CD14-positive monocyte (primary cell): ENCODE measurements at regions not wholly inside any gene's neighbourhood (a gene's known extent, or its start where the extent isn't known, plus 50 kb on each side); places are given as distances from the start of the nearest gene placed in this dataset.

Experiments
- DNase-seq, 3 donors: peaks; one replicate each; pipeline ENCODE4 v3.0.0-alpha.2; 2011 to 2022
- H2AFZ ChIP-seq: 2 replicates; pipeline ENCODE4 v1.6.0; 2012; ENCODE audit warnings: mild to moderate bottlenecking, low read depth, low read length, inconsistent platforms; ENCODE audit not compliant: insufficient read depth, poor library complexity, severe bottlenecking
- H3K27ac ChIP-seq, 2 donors: 1 replicate in 1 of 2; 2 replicates in 1 of 2; pipeline ENCODE4 v1.5.1; 2012 to 2013; ENCODE audit warnings: low read length in 2 of 2, control low read depth in 1 of 2, inconsistent platforms in 1 of 2, low read depth in 1 of 2, mild to moderate bottlenecking in 1 of 2
- H3K27me3 ChIP-seq, 2 donors: one replicate each; pipeline versions ENCODE4 v1.6.0 to v1.6.1; 2011 to 2013; ENCODE audit warnings: low read length in 2 of 2; ENCODE audit not compliant: control insufficient read depth in 2 of 2, insufficient read depth in 2 of 2
- H3K36me3 ChIP-seq, 2 donors: replicated peaks in 1 of 2; 1 replicate in 1 of 2; 2 replicates in 1 of 2; pipeline versions ENCODE4 v1.5.1 to v1.6.1; 2012 to 2013; ENCODE audit warnings: low read length in 2 of 2, control low read depth in 1 of 2, inconsistent platforms in 1 of 2, mild to moderate bottlenecking in 1 of 2; ENCODE audit not compliant: insufficient read depth in 2 of 2, control insufficient read depth in 1 of 2
- H3K4me1 ChIP-seq, 2 donors: 1 replicate in 1 of 2; 2 replicates in 1 of 2; pipeline versions ENCODE4 v1.5.1 to v1.6.1; 2012 to 2013; ENCODE audit warnings: low read length in 2 of 2, control low read depth in 1 of 2, inconsistent platforms in 1 of 2, mild to moderate bottlenecking in 1 of 2, moderate library complexity in 1 of 2; ENCODE audit not compliant: insufficient read depth in 2 of 2, control insufficient read depth in 1 of 2
- H3K4me2 ChIP-seq: replicated peaks from 2 replicates; pipeline ENCODE3; 2012; ENCODE audit warnings: low read length, moderate library complexity, mild to moderate bottlenecking; ENCODE audit not compliant: poor library complexity, severe bottlenecking; ENCODE audit errors: extremely low read depth
- H3K4me3 ChIP-seq, 3 experiments: fragments of 200-600 bp in 1 of 3; sonication (generic) in 1 of 3; replicated peaks in 1 of 3; 1 replicate in 2 of 3; 2 replicates in 1 of 3; pipeline ENCODE4 v1.5.1; 2011 to 2013; ENCODE audit warnings: low read length in 3 of 3, mild to moderate bottlenecking in 3 of 3, control low read depth in 2 of 3, low read depth in 2 of 3, inconsistent platforms in 1 of 3, moderate library complexity in 1 of 3
- H3K79me2 ChIP-seq: 2 replicates; pipeline ENCODE4 v1.6.0; 2012; ENCODE audit warnings: mild to moderate bottlenecking, control low read depth, inconsistent platforms, low read length, moderate library complexity; ENCODE audit not compliant: insufficient read depth
- H3K9ac ChIP-seq: 2 replicates; pipeline ENCODE4 v1.6.0; 2017; ENCODE audit warnings: low read length, mild to moderate bottlenecking; ENCODE audit not compliant: insufficient read depth, poor library complexity, severe bottlenecking
- H3K9me3 ChIP-seq, 2 donors: replicated peaks in 1 of 2; 1 replicate in 1 of 2; 2 replicates in 1 of 2; pipeline versions ENCODE4 v1.5.1 to v1.6.1; 2012 to 2013; ENCODE audit warnings: low read length in 2 of 2, control low read depth in 1 of 2; ENCODE audit not compliant: control insufficient read depth in 1 of 2, insufficient read depth in 1 of 2
- H4K20me1 ChIP-seq: 2 replicates; pipeline ENCODE4 v1.6.0; 2012; ENCODE audit warnings: mild to moderate bottlenecking, low read length, control low read depth, moderate library complexity; ENCODE audit not compliant: insufficient read depth
- H3K27ac Mint-ChIP-seq, 7 donors: one replicate each; pipeline ENCODE4 v1.8.0; 2020; ENCODE audit warnings: mild to moderate bottlenecking in 7 of 7, mixed read lengths in 7 of 7, moderate library complexity in 6 of 7, inconsistent platforms in 2 of 7
- H3K27me3 Mint-ChIP-seq, 3 donors: one replicate each; pipeline ENCODE4 v1.8.0; 2021 to 2022; ENCODE audit warnings: low read depth in 3 of 3, mild to moderate bottlenecking in 3 of 3, mixed read lengths in 3 of 3, moderate library complexity in 3 of 3, inconsistent platforms in 1 of 3
- H3K36me3 Mint-ChIP-seq, 2 donors: one replicate each; pipeline ENCODE4 v1.8.0; 2020; ENCODE audit warnings: mixed read lengths in 2 of 2, inconsistent platforms in 1 of 2, mild to moderate bottlenecking in 1 of 2
- H3K4me1 Mint-ChIP-seq: one replicate; pipeline ENCODE4 v1.8.0; 2020; ENCODE audit warnings: mild to moderate bottlenecking, mixed read lengths
- H3K4me3 Mint-ChIP-seq, 2 donors: one replicate each; pipeline ENCODE4 v1.8.0; 2020; ENCODE audit warnings: mild to moderate bottlenecking in 2 of 2, mixed read lengths in 2 of 2, moderate library complexity in 1 of 2
- H3K9me3 Mint-ChIP-seq, 7 donors: one replicate each; pipeline ENCODE4 v1.8.0; 2020 to 2022; ENCODE audit warnings: mixed read lengths in 7 of 7, mild to moderate bottlenecking in 6 of 7, moderate library complexity in 6 of 7, inconsistent platforms in 2 of 7
- CTCF ChIP-seq: fragments of 200-600 bp; IDR thresholded peaks from one replicate; pipeline ENCODE4 v1.8.0; 2022; ENCODE audit warnings: antibody characterized with exemption, mild to moderate bottlenecking
- WGBS: methylation state at CpG from one replicate; pipeline ENCODE4 v1.1.5; 2013; ENCODE audit warnings: missing lambda C conversion rate; ENCODE audit not compliant: insufficient coverage; 5-methylcytosine and 5-hydroxymethylcytosine counted together
- intact Hi-C, 2 donors: fragments of 100-400 bp; cut with micrococcal nuclease; formaldehyde crosslinking; loops; one replicate each; pipeline versions ENCODE4 v1.15.0 to v1.15.1; 2023

GRCh38 chr11:110991661-110992355, 253.7 kb upstream of the POU2AF2 start:
- no peak overlapping the region for H3K4me3 ChIP-seq
- H3K4me1 ChIP-seq: peaks cover 24 to 25% of the 10 kb centered on the region in 2 donors
- intact Hi-C loops: loop anchor here in 1 of 2 donors (10.0 kb wide), 1 partner anchor 183 kb away; no protein-coding TSS in a partner anchor
- H3K4me1 Mint-ChIP-seq: peaks cover 25% of the 10 kb centered on the region
- H3K36me3 Mint-ChIP-seq: no peaks in the 10 kb centered on the region
- no peaks in the 10 kb centered on the region for H4K20me1 ChIP-seq
- no peak overlapping the region for H2AFZ ChIP-seq
- no peaks in the 10 kb centered on the region for H3K36me3 ChIP-seq
- DNase-seq: no peak
- H3K9me3 ChIP-seq: no peaks in the 10 kb centered on the region
- no peak overlapping the region for H3K4me3 Mint-ChIP-seq
- H3K27me3 ChIP-seq: no peaks in the 10 kb centered on the region
- H3K9me3 Mint-ChIP-seq: no peaks in the 10 kb centered on the region
- TF ChIP-seq CTCF: no peak
- H3K27ac ChIP-seq: no peak overlapping the region
- H3K27me3 Mint-ChIP-seq: peaks cover 1 to 6% (median 3%) of the 10 kb centered on the region in 3 donors
- WGBS: 50% methylated on average over 2 of the region's 4 CpGs
- H3K79me2 ChIP-seq: no peaks in the 10 kb centered on the region
- no peak overlapping the region for H3K4me2 ChIP-seq
- H3K27ac Mint-ChIP-seq: peak overlapping the region in 2 of 7 donors; percentile 9 to 64
- no peak overlapping the region for H3K9ac ChIP-seq

GRCh38 chr11:110990311-110990710, 255.2 kb upstream of the POU2AF2 start:
- no peaks in the 10 kb centered on the region for H3K36me3 ChIP-seq
- WGBS: no CpG with 5 or more reads among the region's 3 CpGs
- H3K27me3 Mint-ChIP-seq: peaks cover 2 to 6% (median 3%) of the 10 kb centered on the region in 3 donors
- H3K79me2 ChIP-seq: no peaks in the 10 kb centered on the region
- intact Hi-C loops: loop anchor here in 1 of 2 donors (10.0 kb wide), 1 partner anchor 184 kb away; no protein-coding TSS in a partner anchor
- no peak for DNase-seq
- H4K20me1 ChIP-seq: no peaks in the 10 kb centered on the region
- H3K27ac Mint-ChIP-seq: peak overlapping the region in 2 of 7 donors; percentile 14 to 54
- no peaks in the 10 kb centered on the region for H3K9me3 ChIP-seq
- no peak overlapping the region for H3K4me2 ChIP-seq
- peaks cover 24 to 25% of the 10 kb centered on the region in 2 donors for H3K4me1 ChIP-seq
- H3K9ac ChIP-seq: no peak overlapping the region
- H3K9me3 Mint-ChIP-seq: no peaks in the 10 kb centered on the region
- no peaks in the 10 kb centered on the region for H3K36me3 Mint-ChIP-seq
- H3K27ac ChIP-seq: no peak overlapping the region
- no peak overlapping the region for H3K4me3 Mint-ChIP-seq
- H3K27me3 ChIP-seq: no peaks in the 10 kb centered on the region
- H2AFZ ChIP-seq: no peak overlapping the region
- TF ChIP-seq CTCF: no peak
- H3K4me3 ChIP-seq: no peak overlapping the region
- peaks cover 25% of the 10 kb centered on the region for H3K4me1 Mint-ChIP-seq
